ENCODE measurements at regions not wholly inside any gene's neighbourhood (a gene's known extent, or its start where the extent isn't known, plus 50 kb on each side); places are given as distances from the start of the nearest gene placed in this dataset.

DNA sequence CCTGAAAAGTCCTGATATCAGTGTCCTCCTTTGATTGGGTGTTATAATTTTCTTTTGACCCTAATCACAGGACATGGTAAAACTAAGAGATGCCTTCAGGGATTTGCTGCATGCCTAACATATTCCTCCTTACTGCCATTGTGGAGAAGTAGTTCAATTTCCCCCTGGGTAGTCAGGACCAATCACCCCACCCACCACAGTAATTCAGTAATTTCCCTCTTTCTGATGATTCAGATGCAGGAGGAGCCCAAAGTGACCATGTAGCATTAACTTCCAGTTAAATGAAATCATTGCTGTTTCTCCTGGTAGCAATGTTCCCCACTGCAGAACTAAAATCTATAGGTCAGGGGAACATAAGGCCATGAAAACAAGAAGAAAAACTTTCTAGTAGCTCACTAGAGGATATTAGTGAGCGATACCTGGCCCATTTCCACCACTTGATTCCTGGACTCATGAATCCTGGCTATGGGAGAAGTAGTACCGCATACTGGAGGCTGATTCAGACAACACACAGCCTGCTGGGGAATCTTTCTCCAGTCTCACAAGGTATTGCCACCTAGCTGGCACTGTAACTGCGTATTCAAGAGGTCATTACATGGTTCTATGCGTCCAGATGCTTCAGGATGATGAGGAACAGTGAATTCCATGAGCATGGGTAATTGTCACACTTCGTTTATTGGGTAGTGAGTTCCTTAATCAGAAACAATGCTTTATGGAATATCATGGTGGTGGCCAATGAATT is 561.2 kb downstream of the HAO1 start:
- no peaks in the 10 kb centered on the region for H3K36me3 ChIP-seq (ENCODE audit: low read depth)
- H3K9me3 ChIP-seq, result no peaks in the 10 kb centered on the region
- ATAC-seq (no peak), DNase-seq (no peak)
- no peaks in the 10 kb centered on the region for H3K4me1 ChIP-seq (ENCODE audit: low read depth)
- intact Hi-C loops (cut with DNase I, micrococcal nuclease), result no loop called here
- TF ChIP-seq, protein P1, sequence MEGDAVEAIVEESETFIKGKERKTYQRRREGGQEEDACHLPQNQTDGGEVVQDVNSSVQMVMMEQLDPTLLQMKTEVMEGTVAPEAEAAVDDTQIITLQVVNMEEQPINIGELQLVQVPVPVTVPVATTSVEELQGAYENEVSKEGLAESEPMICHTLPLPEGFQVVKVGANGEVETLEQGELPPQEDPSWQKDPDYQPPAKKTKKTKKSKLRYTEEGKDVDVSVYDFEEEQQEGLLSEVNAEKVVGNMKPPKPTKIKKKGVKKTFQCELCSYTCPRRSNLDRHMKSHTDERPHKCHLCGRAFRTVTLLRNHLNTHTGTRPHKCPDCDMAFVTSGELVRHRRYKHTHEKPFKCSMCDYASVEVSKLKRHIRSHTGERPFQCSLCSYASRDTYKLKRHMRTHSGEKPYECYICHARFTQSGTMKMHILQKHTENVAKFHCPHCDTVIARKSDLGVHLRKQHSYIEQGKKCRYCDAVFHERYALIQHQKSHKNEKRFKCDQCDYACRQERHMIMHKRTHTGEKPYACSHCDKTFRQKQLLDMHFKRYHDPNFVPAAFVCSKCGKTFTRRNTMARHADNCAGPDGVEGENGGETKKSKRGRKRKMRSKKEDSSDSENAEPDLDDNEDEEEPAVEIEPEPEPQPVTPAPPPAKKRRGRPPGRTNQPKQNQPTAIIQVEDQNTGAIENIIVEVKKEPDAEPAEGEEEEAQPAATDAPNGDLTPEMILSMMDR (IDR thresholded peaks at IDR 0.05), result no peak
- H3K4me3 ChIP-seq, result no peak overlapping the region

- Histone ChIP-seq H3K4me3 (no peak overlapping the region), H3K4me1 (ENCODE audit: low read depth) (no peaks in the 10 kb centered on the region), H3K36me3 (ENCODE audit: low read depth) (no peaks in the 10 kb centered on the region), H3K9me3 (no peaks in the 10 kb centered on the region)
- DNase-seq, result no peak
- TF ChIP-seq, protein P1 (IDR thresholded peaks at IDR 0.05), result no peak
- no peak for ATAC-seq
- intact Hi-C loops (cut with DNase I, micrococcal nuclease), result no loop called here
Measured at GRCh38 chr20:7379621-7380220, 560.5 kb downstream of the HAO1 start.

GRCh38 chr20:7383216-7383615 is 557.0 kb downstream of the HAO1 start:
- no peak for ATAC-seq
- intact Hi-C loops (cut with DNase I, micrococcal nuclease), result no loop called here
- TF ChIP-seq, protein P1 (IDR thresholded peaks at IDR 0.05), result no peak
- Histone ChIP-seq H3K4me1 (ENCODE audit: low read depth) (no peaks in the 10 kb centered on the region), H3K9me3 (no peaks in the 10 kb centered on the region), H3K36me3 (ENCODE audit: low read depth) (no peaks in the 10 kb centered on the region), H3K4me3 (no peak overlapping the region)
- DNase-seq, result no peak

GRCh38 chr20:7387638-7388193 is 552.5 kb downstream of the HAO1 start:
- no peak overlapping the region for H3K4me3 ChIP-seq
- ATAC-seq, result no peak
- intact Hi-C loops (cut with DNase I, micrococcal nuclease), result no loop called here
- TF ChIP-seq, protein P1 (IDR thresholded peaks at IDR 0.05), result no peak
- no peaks in the 10 kb centered on the region for H3K4me1 ChIP-seq (ENCODE audit: low read depth)
- H3K36me3 ChIP-seq (ENCODE audit: low read depth), result no peaks in the 10 kb centered on the region
- no peaks in the 10 kb centered on the region for H3K9me3 ChIP-seq
- DNase-seq, result no peak

DNA sequence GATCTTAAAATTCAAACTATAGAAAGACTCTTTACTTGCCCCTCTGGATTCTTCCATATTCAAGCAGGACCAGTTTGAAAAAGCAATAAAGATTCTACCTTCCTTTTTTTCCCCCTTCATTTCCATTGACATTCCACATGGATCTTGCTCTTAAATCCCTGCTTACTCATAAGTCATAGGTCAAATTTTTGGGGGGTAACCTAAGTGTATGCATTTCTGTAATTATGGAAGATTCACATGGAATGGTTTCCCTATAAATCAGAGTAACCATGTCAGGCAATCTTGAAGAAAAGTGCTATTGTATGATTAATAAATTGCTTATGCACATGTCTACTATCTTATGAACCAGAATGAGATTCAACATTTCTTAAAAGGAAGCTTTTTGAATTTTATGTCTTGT is 551.0 kb downstream of the HAO1 start:
- DNase-seq (no peak), ATAC-seq (no peak)
- H3K4me1 ChIP-seq (ENCODE audit: low read depth), result no peaks in the 10 kb centered on the region
- intact Hi-C loops (cut with DNase I, micrococcal nuclease), result no loop called here
- H3K9me3 ChIP-seq, result no peaks in the 10 kb centered on the region
- H3K36me3 ChIP-seq (ENCODE audit: low read depth), result no peaks in the 10 kb centered on the region
- no peak overlapping the region for H3K4me3 ChIP-seq
- TF ChIP-seq, protein P1 (IDR thresholded peaks at IDR 0.05), result no peak
